NCI-H345 (cell line): ENCODE measurements at regions not wholly inside any gene's neighbourhood (a gene's known extent, or its start where the extent isn't known, plus 50 kb on each side); places are given as distances from the start of the nearest gene placed in this dataset.
"Not testable (repeated sequence)": the region's sequence is repeated elsewhere in the genome, so short reads cannot be mapped to it uniquely, and the experiment has no call there.

Experiments
- DNase-seq: peaks from one replicate; lab custom pipeline; 2025; lab: John Stamatoyannopoulos, UW

DNA sequence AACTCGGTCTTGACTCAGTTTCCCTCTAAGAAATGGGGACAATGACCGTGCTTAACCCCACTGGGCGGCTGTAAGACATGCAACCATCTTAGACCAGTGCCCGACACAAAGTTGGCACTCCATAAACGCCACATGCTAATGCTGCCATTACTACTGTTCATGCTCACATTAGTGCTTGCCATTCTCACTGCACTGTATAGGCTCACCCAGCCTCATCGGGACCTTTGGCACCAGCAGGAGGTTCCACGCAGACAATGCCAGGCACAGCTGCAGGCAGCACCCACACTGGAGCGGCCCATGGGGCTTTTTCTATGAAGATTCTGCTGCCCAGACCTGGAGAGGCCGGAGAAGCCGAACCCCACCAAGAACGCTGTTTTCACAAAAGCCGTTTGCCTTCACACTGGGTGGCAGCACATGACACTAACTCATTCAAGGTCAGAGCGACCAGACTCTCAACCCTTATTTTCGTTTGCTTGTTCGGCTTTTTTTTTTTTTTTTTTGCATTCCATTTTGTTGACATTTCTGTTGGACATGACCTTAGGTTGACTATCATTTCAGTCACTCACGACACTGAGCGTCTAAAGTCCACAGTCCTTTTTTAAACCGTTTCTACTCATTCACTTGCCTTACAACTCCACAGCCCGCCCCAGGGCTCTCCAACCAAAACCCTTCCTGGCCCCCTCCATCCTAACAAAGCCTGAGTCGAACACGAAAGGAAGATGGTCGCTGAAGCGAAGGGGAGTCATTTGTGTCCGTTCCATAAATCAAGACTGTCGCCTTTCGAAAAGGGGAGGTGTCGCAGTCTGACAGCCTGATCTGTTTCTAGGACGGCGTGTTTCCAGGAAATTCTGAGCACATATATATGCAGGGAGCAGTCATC lies 124.4 kb upstream of the RNF32 start:
- no peak for DNase-seq

DNA sequence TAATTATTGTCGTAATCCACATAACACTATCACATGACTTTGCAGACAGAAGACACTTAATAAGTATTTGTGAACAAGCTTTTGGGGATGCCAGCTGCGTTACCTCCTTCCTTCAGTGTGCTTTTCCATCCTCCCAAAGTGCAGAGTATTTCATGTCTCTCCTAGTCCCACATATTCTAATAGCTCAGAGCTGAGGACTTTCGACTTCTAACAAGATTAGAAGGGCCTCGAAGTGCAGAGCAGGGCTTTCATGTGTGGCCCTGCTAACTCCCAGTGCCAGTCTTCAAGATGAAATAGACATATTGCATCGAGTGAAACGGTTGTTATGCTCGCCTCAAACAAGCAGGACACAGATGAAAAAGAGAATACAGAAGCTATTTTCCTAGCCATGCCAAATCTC lies 125.7 kb upstream of the RNF32 start:
- DNase-seq: no peak

DNA sequence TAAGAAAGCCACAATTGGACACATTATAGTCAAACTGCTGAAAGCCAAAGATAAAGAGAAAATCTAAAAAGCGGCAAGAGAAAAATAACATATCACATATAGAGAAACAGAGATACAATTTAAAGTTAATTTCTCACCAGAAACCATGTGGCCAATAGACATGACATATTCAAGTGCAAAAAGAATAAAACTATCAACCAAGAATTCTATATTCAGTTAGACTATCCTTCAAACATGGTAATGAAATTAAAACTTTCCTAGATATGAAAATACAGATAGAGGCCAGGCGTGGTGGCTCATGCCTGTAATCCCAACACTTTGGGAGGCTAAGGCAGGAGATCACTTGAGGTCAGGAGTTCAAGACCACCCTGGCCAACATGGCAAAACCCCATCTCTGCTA lies 129.1 kb upstream of the RNF32 start:
- no peak for DNase-seq

DNA sequence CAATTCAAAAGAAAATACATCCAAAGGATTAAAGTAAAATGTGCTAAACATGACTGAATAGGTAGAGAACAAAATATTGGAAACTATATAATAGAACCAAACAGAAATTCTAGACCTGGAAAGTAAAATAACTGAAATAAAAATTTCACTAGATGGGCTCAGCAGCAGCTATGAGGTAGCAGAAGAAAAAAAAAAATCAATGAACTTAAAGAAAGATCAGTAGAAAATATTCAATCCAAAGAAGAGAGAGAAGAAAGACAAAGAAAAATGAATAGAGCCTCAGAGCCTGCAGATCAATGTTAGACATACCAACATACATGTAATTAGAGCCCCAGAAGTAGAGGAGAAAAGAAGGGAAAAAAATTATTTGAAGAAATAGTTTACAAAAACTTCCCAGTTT lies 129.6 kb upstream of the RNF32 start:
- no peak for DNase-seq

DNA sequence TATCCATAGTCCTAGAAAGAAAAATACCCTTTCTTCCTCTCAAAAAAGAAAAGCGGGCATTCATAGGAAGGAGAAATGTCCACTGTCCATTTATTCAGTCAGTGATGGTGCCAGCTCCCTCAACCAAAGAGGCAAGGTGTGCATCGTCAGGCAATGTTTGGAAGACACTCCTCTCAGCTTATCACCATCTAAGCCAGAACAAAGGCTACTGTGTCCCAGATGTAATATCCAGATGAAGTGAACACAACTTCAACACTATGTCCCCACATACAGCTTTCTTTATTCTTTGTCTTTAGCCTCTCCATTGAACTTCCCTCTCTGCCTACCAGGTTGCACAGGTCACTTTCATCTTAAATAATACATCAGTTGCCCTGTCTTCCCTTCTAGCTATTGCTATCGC lies 131.4 kb upstream of the RNF32 start:
- DNase-seq: no peak

DNA sequence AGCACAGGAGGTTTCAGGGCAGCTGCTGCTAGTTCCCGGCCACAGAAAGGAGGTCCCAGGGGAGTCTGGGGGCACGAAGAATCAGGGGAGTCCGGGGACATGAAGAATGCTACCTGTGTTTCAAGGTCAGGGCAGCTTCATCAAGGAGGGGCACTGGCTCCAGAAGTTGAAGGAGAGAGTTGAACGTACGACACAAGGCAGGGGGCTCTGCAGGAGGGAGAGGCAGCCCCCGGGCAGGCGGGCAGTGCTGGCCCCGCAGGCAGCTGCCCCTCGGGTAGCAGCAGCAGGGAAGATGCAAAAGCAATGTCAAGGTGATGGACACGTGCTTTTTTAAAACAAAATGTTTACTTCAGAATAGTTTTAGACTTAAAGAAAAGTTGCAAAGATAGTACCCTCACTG lies 134.7 kb upstream of the RNF32 start:
- no peak for DNase-seq

DNA sequence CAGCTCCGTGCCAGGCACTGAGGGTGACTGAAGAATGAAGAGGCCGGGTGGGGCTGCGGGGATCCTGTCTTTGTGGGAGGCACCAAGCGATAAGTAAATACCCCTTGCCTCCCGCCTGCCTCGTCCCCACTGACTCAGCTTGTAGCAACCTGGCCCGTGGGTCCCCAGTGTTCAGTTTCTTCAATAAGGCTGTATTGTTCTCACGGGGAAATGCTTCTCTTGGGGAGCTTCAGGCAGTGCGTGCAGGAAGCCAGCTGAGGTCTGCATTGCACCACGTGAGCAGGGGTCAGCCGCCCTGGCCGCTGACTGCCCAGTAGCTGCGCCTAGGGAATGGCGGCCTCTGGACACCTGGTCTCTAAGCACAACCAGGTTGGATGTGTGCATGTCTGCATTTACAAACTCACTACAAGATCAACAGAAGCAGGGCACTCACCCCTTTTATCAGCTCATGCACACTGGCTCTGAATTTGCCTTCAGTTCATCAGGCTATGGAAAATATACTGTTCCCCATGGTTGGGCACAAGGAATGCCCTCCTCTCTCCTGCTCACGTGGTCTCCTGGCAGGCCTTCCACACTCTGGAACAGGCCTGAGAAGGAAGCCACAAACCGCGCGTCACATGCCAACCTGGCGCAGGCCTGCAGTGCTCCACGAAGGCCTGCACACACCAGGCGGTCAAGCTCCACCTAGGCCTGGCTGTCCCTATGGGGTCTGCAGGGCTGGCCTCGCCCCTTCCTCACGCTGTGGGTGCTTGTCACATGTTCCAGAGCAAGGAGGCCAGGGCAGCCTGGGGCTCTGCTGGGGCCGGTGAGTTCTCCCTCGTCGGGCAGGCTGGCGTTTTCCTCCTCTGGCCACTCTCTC lies 135.7 kb upstream of the RNF32 start:
- no peak for DNase-seq

DNA sequence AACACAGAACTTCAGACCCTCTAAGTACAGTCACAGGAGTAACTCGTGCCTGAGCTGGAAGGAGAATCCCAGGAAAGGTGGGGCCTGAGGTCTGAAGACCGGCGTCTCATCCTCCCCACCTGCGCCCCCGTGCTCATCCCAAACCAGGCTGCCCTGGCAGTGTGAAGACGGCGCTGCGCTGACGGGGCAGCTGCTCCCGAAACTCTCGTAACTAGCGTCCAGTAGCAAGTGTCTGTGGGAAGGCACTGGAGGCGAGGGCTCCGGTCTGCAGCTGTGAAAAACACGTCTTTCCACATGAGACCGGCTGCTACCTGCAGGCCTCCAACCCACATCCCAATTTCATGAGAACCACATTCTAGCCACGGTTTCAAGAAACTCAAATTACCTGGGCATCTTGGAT lies 136.6 kb upstream of the RNF32 start:
- no peak for DNase-seq

DNA sequence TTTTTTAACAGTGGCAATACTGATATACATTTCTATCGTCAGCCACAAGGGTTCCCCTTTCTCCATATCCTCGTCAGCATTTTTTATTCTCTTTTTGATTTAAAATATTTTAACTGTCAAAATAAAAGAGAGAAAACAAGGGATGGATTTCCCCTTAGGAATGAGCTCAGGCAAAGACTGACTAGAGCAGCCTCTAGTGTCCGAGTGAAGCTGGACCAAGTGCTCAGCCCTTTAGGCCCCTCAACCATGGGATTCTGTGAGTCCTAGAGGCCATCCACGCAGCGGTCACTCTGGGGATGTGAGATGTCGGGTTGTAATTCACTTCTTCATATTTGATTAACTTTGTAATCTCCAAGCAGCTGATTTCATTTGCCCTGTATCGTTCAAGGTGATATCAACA lies 137.4 kb upstream of the RNF32 start:
- no peak for DNase-seq

DNA sequence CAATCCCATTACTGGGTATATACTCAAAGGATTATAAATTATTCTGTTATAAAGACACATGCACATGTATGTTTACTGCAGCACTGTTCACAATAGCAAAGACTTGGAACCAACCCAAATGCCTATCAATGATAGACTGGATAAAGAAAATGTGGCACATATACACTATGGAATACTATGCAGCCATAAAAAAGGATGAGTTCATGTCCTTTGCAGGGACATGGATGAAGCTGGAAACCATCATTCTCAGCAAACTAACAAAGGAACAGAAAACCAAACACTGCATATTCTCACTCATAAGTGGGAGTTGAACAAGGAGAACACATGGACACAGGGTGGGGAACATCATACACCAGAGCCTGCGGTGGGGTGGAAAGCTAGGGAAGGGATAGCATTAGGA lies 138.8 kb upstream of the RNF32 start:
- not testable (repeated sequence) for DNase-seq

DNA sequence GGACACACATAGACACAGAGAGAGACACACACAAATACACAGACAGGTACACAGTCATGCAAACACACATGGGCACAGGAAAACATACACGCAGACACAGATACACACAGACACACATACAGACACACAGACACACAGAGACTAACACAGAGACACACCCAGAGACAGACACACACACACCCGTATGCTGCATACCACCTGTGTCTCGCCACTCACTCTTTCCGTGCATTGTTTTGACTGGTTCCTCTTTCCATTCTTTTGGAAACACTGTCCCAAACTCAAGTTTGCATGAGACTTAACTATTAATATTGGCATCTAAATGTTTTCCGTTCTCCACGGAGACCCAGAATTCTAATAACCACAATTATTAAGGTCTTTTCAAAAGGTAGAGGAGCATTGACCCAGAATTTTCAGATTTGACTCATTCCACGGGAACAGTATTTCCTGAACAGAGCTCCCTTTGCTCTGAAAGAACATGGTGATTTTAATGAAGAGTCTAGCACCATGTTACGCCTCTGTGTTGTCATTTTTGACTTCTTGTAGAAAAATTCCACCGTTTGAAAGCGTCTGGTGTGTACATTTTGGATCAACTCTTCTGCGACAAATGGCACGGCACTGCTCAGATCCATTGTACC lies 141.2 kb upstream of the RNF32 start:
- DNase-seq: no peak

DNA sequence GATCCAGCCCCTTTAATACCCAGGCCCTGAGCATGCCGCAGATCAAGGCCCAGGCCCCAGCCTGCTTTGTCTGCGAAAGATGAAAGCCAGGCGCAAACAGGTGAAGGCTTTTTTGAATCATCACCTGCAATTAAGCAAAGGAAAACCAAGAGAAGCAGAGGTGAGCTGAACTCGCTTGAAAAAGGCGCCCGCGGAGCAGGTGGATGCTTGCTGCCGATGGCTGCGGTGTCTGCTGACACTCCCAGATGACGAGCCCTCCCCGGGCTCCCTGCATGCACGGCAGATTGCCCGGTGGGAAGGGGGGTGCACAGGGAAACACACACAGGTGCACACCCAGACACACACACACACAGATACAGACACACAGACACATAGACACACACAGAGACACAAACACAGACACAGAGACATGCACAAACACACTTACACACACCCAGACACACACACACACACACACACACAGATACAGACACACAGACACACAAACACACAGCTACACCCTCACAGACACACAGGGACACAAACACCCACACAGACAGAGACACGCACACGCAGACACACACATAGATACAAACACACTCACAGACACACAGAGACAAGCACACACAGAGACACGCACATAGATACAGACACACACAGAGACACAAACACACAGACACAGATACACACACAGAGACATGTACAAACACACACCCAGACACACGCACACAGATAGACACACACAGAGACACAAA lies 142.6 kb upstream of the RNF32 start:
- peak; percentile 78 for DNase-seq

DNA sequence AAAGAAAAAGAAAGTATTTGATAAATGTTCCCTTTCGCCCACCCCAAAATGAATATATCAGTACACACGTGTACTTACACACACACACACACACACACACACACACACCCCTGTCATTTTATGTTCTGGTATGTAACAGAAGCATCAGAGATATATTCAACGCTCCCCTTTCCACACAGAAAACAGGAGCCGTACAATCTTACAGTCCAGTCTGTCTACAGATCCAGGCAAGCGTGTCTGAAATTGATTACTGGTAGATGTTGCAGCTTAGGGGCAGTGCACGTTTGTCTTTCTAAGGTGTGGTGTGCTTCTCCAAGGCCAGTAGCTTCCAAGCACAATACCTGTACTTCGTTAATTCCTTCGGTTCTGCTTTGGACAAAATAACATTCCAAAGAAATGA lies 143.7 kb upstream of the RNF32 start:
- peak; percentile 14 for DNase-seq

DNA sequence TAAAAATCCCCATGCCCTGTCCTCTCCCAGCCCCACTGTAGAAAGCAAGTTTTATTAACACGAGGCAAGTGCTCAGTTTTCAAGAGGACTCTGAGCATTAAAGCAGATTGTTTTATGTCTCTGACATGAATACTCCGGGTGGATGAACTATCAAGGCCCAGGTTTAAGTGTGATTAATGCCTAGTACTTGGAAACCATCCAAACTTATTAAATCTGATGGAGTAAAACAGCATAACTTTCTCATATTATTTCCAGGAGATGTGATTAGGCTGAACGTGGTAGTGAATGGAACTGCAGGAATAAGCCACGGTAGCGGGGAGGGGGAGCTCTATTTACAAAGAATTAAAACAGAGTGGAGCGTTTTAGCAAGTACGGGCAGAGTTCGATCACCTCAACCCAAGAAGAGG lies 144.2 kb upstream of the RNF32 start:
- DNase-seq: peak; percentile 45

DNA sequence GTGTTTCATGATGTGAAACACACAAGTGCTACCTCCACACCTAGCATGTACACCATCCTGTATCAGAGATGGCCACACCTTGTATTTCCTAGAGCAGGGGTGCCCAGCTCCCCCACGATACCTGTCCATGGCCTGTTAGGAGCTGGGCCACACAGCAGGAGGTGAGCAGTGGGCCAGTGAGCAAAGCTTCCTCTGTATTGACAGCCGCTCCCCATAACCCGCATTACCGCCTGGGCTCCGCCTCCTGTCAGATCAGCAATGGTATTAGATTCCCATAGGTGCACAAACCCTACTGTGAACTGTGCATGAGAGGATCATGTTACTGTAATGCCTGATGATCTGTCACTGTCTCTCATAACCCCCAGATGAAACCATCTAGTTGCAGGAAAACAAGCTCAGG lies 145.6 kb upstream of the RNF32 start:
- no peak for DNase-seq

DNA sequence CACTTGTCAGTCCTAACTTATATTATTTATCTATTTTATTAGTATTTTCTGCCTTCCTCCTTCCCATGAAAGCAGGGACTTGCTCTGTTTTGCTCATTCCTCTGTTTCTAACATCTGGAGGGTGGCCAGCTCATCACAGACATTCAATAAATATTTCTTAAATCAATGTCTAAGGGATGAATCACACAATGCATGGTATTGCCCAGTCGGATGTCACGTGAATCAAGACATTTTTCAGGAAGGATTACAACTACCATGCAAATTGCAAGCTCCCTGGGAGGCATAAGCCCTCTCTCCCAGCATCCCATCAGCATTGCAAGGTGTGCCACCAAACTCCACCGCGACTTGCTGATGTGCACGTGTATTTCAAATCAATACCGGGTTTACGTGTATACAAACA lies 146.6 kb upstream of the RNF32 start:
- no peak for DNase-seq

DNA sequence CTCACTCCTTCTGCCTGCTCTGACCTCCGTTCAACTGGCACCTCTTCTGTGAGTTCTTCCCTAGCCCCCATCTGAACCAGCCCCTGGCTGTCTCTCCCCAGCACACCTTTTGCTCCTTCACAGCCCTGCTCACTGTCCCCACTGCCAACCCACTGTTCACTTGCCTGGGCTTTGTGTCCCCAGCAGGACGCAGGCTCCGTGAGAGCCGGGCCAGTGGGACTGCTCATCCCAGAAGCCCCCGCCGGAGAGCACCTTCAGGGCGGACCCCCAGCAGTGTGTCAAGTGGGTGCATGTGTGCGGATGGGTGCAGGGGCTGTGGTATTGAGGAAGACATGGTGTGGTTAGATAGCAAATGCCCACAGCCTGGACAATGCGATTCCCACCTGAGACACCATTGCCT lies 148.4 kb upstream of the RNF32 start:
- DNase-seq: no peak

DNA sequence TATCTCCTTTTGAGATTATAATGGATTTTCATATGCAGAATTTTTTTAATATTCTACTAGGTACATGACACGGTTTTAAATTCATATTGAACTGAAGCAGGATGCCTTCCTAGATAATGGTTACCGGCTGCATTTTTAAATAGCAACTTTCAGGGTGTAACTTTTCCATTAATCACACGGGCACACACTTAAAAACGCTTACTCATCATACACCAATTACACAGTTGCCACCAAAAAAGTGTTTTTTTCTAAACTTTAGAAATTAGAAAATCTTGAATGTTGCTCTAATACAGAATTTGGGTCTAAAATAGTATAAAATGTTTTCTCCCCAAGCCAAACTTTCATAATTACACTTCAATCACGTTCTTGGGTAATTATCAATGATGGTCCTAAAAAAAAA lies 149.1 kb upstream of the RNF32 start:
- DNase-seq: no peak

DNA sequence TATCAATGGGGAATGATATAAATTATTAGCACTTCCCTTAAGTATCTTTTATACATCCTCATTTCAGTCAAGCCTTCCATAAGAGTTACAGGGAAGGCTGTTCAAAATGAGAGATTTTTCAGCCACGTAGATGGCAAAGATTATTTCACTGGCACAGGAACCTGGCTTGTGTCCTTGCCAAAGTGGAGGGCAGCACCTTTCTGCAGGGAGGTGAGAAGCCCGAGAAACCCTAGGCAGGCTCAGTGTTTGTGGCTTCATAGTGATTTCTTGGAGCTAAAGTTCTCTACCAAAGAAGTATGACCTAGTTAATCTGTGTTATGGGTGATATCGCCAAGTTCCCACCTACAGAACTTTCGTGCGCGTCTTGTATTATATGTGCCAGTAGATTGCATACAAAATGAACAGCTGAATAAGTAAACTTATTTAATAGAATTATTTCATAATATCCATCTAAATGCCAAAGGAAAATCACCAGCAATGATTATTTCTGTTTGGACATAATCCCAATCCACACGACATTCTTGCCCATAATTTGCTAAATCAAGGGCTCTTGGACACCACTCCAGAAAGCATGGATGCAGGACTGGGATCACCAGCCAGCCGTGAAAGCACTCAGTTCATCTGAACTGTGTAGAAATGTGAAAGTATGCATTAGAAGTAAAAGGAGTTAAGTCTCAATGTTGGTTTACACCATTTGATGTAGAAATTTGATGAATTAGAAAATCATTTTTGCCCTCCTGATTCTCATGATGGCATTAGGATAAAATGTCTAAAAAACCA lies 150.4 kb upstream of the RNF32 start:
- no peak for DNase-seq

DNA sequence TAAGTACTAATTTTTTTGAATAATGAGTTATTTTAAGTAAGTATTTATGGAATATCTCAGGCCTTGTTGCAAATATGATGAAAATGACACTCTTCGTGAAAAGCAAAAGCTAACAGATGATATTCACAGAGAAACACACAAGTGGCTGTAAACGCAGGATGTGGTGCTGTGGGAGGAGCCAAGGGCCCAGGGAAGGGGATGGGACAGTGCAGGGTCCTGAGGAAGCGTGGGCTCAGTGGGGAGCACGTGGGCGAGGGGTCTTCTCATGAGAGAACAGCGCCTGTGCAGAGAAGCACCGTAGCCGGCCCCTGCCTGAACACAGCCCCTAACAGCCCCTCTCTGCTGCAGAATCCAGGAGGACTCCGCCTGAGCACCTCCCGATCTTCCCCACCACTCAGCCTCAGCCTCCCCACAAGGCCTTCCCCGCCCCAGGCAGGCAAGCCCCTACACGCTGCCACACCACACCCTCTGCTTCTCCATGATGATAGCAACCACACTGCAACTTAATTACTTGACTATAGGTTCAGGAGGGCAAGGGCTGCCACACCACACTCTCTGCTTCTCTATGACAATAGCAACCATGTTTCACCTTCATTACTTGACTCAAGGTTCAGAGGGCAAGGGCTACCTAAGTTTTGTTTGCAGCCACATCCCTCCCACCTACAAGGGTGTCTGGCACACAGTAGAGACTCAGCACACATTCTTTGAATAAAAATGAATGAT lies 152.6 kb upstream of the RNF32 start:
- no peak for DNase-seq

DNA sequence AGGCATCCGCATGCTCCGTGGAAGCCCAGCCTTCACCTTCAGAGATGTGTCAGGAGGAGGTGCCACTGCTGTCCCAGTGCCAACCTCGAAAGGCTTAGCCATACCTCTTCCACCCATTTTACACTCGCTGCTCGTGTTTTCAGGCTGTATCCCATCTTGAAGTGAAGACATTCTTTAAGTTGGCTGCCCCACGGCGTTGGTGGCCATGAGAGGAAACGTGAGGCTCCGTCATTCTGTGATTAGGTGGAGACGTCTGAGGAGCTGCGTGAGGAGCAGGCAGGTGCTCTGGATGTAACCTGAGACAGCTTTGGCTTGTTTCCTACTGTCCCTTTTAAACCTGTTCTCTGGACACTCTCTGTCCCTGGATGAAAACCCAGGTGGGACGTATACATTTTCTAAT lies 159.9 kb upstream of the RNF32 start:
- DNase-seq: no peak
